T-cell (primary cell): ENCODE measurements at regions not wholly inside any gene's neighbourhood (a gene's known extent, or its start where the extent isn't known, plus 50 kb on each side); places are given as distances from the start of the nearest gene placed in this dataset.

Experiments used
- ATAC-seq, 4 experiments: fragments of 200-7000 bp in 3 of 4; fragments of 150-1000 bp in 1 of 4; cut with Tn5 transposase; replicated peaks in 1 of 4; 1 replicate in 3 of 4; 2 replicates in 1 of 4; pipeline ENCODE4 v1.10.0; 2021; ENCODE audit warnings: moderate library complexity in 3 of 4, mild to moderate bottlenecking in 2 of 4, moderate number of reproducible peaks in 1 of 4
- CTCF ChIA-PET, 2 donors: fragments of 300-600 bp; sonication (Branson Sonifier 250); formaldehyde crosslinking; loops; one replicate each; lab custom pipeline; 2022; ENCODE audit warnings: antibody characterized with exemption in 2 of 2; lab: Charles Lee
- POLR2A ChIA-PET, 2 donors: fragments of 300-600 bp; sonication (Branson Sonifier 250); formaldehyde crosslinking; loops; one replicate each; lab custom pipeline; 2022; ENCODE audit warnings: antibody characterized with exemption in 2 of 2; lab: Charles Lee
- DNase-seq, 35 experiments: peaks; one replicate each; pipeline versions ENCODE4 v3.0.0 to v3.0.0-alpha.2; 2013 to 2023
- H3K27ac ChIP-seq: one replicate; pipeline ENCODE4 v1.5.1; 2013; ENCODE audit warnings: low read length
- H3K27me3 ChIP-seq, 2 experiments: replicated peaks in 1 of 2; 1 replicate in 1 of 2; 2 replicates in 1 of 2; pipeline versions ENCODE4 v1.6.1 to v1.7.0; 2013; ENCODE audit warnings: low read length in 1 of 2, mixed read lengths in 1 of 2; ENCODE audit not compliant: control insufficient read depth in 2 of 2, insufficient read depth in 2 of 2; ENCODE audit errors: extremely low read depth in 1 of 2
- H3K36me3 ChIP-seq, 2 donors: 1 replicate in 1 of 2; 2 replicates in 1 of 2; pipeline versions ENCODE4 v1.6.1 to v1.7.0; 2013; ENCODE audit warnings: low read length in 1 of 2; ENCODE audit not compliant: control insufficient read depth in 2 of 2, insufficient read depth in 1 of 2; ENCODE audit errors: extremely low read depth in 1 of 2
- H3K4me1 ChIP-seq, 2 experiments: 1 replicate in 1 of 2; 2 replicates in 1 of 2; pipeline versions ENCODE4 v1.6.1 to v1.7.0; 2013; ENCODE audit warnings: low read length in 2 of 2, mixed read lengths in 1 of 2; ENCODE audit not compliant: insufficient read depth in 2 of 2, control insufficient read depth in 1 of 2; ENCODE audit errors: extremely low read depth in 1 of 2
- H3K4me3 ChIP-seq, 2 donors: 1 replicate in 1 of 2; 2 replicates in 1 of 2; pipeline versions ENCODE4 v1.5.1 to v1.7.0; 2013; ENCODE audit warnings: mild to moderate bottlenecking in 2 of 2, low read length in 1 of 2, moderate library complexity in 1 of 2; ENCODE audit not compliant: control insufficient read depth in 1 of 2; ENCODE audit errors: extremely low read depth in 1 of 2
- H3K9me3 ChIP-seq: 2 replicates; pipeline ENCODE4 v1.7.0; 2013
- H3K27ac Mint-ChIP-seq, 2 donors: one replicate each; pipeline ENCODE4 v1.8.0; 2020 to 2021; ENCODE audit warnings: mild to moderate bottlenecking in 2 of 2, mixed read lengths in 2 of 2
- H3K27me3 Mint-ChIP-seq, 2 donors: one replicate each; pipeline ENCODE4 v1.8.0; 2021 to 2022; ENCODE audit warnings: mixed read lengths in 2 of 2
- H3K36me3 Mint-ChIP-seq: one replicate; pipeline ENCODE4 v1.8.0; 2021; ENCODE audit warnings: mixed read lengths
- H3K4me1 Mint-ChIP-seq, 3 donors: one replicate each; pipeline ENCODE4 v1.8.0; 2020 to 2022; ENCODE audit warnings: mixed read lengths in 3 of 3, mild to moderate bottlenecking in 1 of 3
- H3K4me3 Mint-ChIP-seq, 3 donors: one replicate each; pipeline ENCODE4 v1.8.0; 2020 to 2022; ENCODE audit warnings: mild to moderate bottlenecking in 3 of 3, mixed read lengths in 3 of 3, moderate library complexity in 3 of 3
- H3K9me3 Mint-ChIP-seq, 3 donors: one replicate each; pipeline ENCODE4 v1.8.0; 2020 to 2022; ENCODE audit warnings: mixed read lengths in 3 of 3
- WGBS: methylation state at CpG from one replicate; pipeline ENCODE4 v1.1.5; 2013; ENCODE audit warnings: missing lambda C conversion rate; ENCODE audit not compliant: insufficient coverage; 5-methylcytosine and 5-hydroxymethylcytosine counted together

GRCh38 chr5:165626161-165626560 lies 2120.7 kb downstream of the MAT2B start:
- no peaks in the 10 kb centered on the region for H3K27me3 ChIP-seq
- ATAC-seq (no peak), DNase-seq (no peak)
- H3K27ac ChIP-seq = no peak overlapping the region
- Mint-ChIP-seq H3K4me3 (no peak overlapping the region), H3K27ac (no peak overlapping the region), H3K36me3 (no peaks in the 10 kb centered on the region), H3K4me1 (peaks cover 0 to 4% (median 0%) of the 10 kb centered on the region in 3 donors), H3K27me3 (no peaks in the 10 kb centered on the region), H3K9me3 (peaks cover 4 to 8% (median 5%) of the 10 kb centered on the region in 3 donors)
- no peak overlapping the region for H3K4me3 ChIP-seq
- no peaks in the 10 kb centered on the region for H3K4me1 ChIP-seq
- POLR2A ChIA-PET = no interaction called here
- CTCF ChIA-PET = no interaction called here
- no peaks in the 10 kb centered on the region for H3K36me3 ChIP-seq
- H3K9me3 ChIP-seq = no peaks in the 10 kb centered on the region

GRCh38 chr5:165627548-165628170 lies 2122.2 kb downstream of the MAT2B start:
- no peak overlapping the region for H3K27ac Mint-ChIP-seq
- 91% methylated on average over 5 of the region's 8 CpGs for WGBS
- H3K9me3 ChIP-seq = no peaks in the 10 kb centered on the region
- peaks cover 4 to 6% (median 5%) of the 10 kb centered on the region in 3 donors for H3K9me3 Mint-ChIP-seq
- H3K4me3 ChIP-seq = no peak overlapping the region
- ChIA-PET POLR2A (no interaction called here), CTCF (no interaction called here)
- ATAC-seq (no peak), DNase-seq (no peak)
- no peaks in the 10 kb centered on the region for H3K27me3 Mint-ChIP-seq
- H3K27me3 ChIP-seq = no peaks in the 10 kb centered on the region
- H3K4me1 Mint-ChIP-seq = peaks cover 0 to 4% (median 0%) of the 10 kb centered on the region in 3 donors
- H3K36me3 Mint-ChIP-seq = no peaks in the 10 kb centered on the region
- no peak overlapping the region for H3K4me3 Mint-ChIP-seq
- no peaks in the 10 kb centered on the region for H3K36me3 ChIP-seq
- no peaks in the 10 kb centered on the region for H3K4me1 ChIP-seq
- H3K27ac ChIP-seq = no peak overlapping the region

GRCh38 chr5:165630261-165630778 lies 2124.9 kb downstream of the MAT2B start:
- H3K27ac Mint-ChIP-seq = no peak overlapping the region
- Histone ChIP-seq H3K27me3 (no peaks in the 10 kb centered on the region), H3K4me1 (no peaks in the 10 kb centered on the region), H3K4me3 (no peak overlapping the region), H3K9me3 (no peaks in the 10 kb centered on the region), H3K36me3 (no peaks in the 10 kb centered on the region), H3K27ac (no peak overlapping the region)
- H3K4me1 Mint-ChIP-seq = no peaks in the 10 kb centered on the region
- DNase-seq = peak in 1 of 35 experiments; percentile 6
- WGBS = 34% methylated on average over 7 of the region's 9 CpGs
- POLR2A ChIA-PET = interaction anchor here in 1 of 2 donors (0.6 kb wide), 1 partner anchor 8 kb away, joined by 7 read pairs; no protein-coding TSS in a partner anchor
- no peak for ATAC-seq
- CTCF ChIA-PET = no interaction called here
- no peaks in the 10 kb centered on the region for H3K36me3 Mint-ChIP-seq
- H3K27me3 Mint-ChIP-seq = no peaks in the 10 kb centered on the region
- no peak overlapping the region for H3K4me3 Mint-ChIP-seq
- H3K9me3 Mint-ChIP-seq = peaks cover 4 to 14% (median 5%) of the 10 kb centered on the region in 3 donors

GRCh38 chr5:165631235-165631634 lies 2125.8 kb downstream of the MAT2B start:
- Mint-ChIP-seq H3K4me1 (no peaks in the 10 kb centered on the region), H3K4me3 (no peak overlapping the region), H3K9me3 (peaks cover 4 to 14% (median 5%) of the 10 kb centered on the region in 3 donors), H3K27ac (no peak overlapping the region), H3K27me3 (no peaks in the 10 kb centered on the region), H3K36me3 (no peaks in the 10 kb centered on the region)
- no peaks in the 10 kb centered on the region for H3K4me1 ChIP-seq
- CTCF ChIA-PET = interaction anchor here in 1 of 2 donors (0.7 kb wide), 1 partner anchor 66 kb away, joined by 3 read pairs; no protein-coding TSS in a partner anchor
- no peak overlapping the region for H3K4me3 ChIP-seq
- no CpG with 5 or more reads among the region's 1 CpG for WGBS
- no peaks in the 10 kb centered on the region for H3K27me3 ChIP-seq
- DNase-seq (no peak), ATAC-seq (no peak)
- H3K36me3 ChIP-seq = no peaks in the 10 kb centered on the region
- no peak overlapping the region for H3K27ac ChIP-seq
- H3K9me3 ChIP-seq = no peaks in the 10 kb centered on the region
- POLR2A ChIA-PET = no interaction called here

- no peak overlapping the region for H3K4me3 ChIP-seq
- H3K27me3 ChIP-seq = no peaks in the 10 kb centered on the region
- H3K27ac ChIP-seq = no peak overlapping the region
- Mint-ChIP-seq H3K27ac (no peak overlapping the region), H3K4me1 (no peaks in the 10 kb centered on the region), H3K9me3 (peaks cover 10 to 19% (median 11%) of the 10 kb centered on the region in 3 donors), H3K27me3 (no peaks in the 10 kb centered on the region), H3K36me3 (no peaks in the 10 kb centered on the region), H3K4me3 (no peak overlapping the region)
- no peak for DNase-seq
- ChIA-PET CTCF (no interaction called here), POLR2A (interaction anchor here in 1 of 2 donors (0.6 kb wide), 1 partner anchor 34 kb away, joined by 3 read pairs; no protein-coding TSS in a partner anchor)
- H3K36me3 ChIP-seq = no peaks in the 10 kb centered on the region
- WGBS = no CpG with 5 or more reads among the region's 2 CpGs
- no peaks in the 10 kb centered on the region for H3K4me1 ChIP-seq
- H3K9me3 ChIP-seq = no peaks in the 10 kb centered on the region
- no peak for ATAC-seq
Measured at GRCh38 chr5:165642366-165642765, 2136.9 kb downstream of the MAT2B start.

GRCh38 chr5:165665735-165666400 lies 2160.4 kb downstream of the MAT2B start:
- CTCF ChIA-PET = no interaction called here
- no peak overlapping the region for H3K4me3 Mint-ChIP-seq
- H3K27ac Mint-ChIP-seq = no peak overlapping the region
- no CpG with 5 or more reads among the region's 3 CpGs for WGBS
- Histone ChIP-seq H3K36me3 (no peaks in the 10 kb centered on the region), H3K4me1 (no peaks in the 10 kb centered on the region), H3K27me3 (no peaks in the 10 kb centered on the region), H3K9me3 (no peaks in the 10 kb centered on the region), H3K4me3 (no peak overlapping the region), H3K27ac (no peak overlapping the region)
- POLR2A ChIA-PET = no interaction called here
- H3K36me3 Mint-ChIP-seq = no peaks in the 10 kb centered on the region
- DNase-seq (no peak), ATAC-seq (no peak)
- peaks cover 2 to 11% (median 3%) of the 10 kb centered on the region in 3 donors for H3K9me3 Mint-ChIP-seq
- H3K4me1 Mint-ChIP-seq = no peaks in the 10 kb centered on the region
- H3K27me3 Mint-ChIP-seq = no peaks in the 10 kb centered on the region
